WTC11 (cell line): ENCODE measurements at regions not wholly inside any gene's neighbourhood (a gene's known extent, or its start where the extent isn't known, plus 50 kb on each side); places are given as distances from the start of the nearest gene placed in this dataset.

ENCODE experiments used
- ATF3 ChIP-seq: sonication (generic); formaldehyde crosslinking; conservative IDR thresholded peaks from 2 replicates; pipeline ENCODE4 v1.8.1; 2022; ENCODE audit warnings: mild to moderate bottlenecking, missing genetic modification reagents
- CTCF ChIP-seq: fragments of 200-600 bp; IDR thresholded peaks from 2 replicates; pipeline ENCODE4 v1.8.0; 2022; ENCODE audit warnings: antibody characterized with exemption
- ERG ChIP-seq: fragments of 250-450 bp; sonication (Bioruptor Pico); IDR thresholded peaks from 2 replicates; pipeline ENCODE4 v1.8.0; 2021; ENCODE audit warnings: mild to moderate bottlenecking
- FOXP1 ChIP-seq: sonication (generic); formaldehyde crosslinking; IDR thresholded peaks from 2 replicates; pipeline ENCODE4 v1.8.0; 2022; ENCODE audit warnings: missing genetic modification reagents, mild to moderate bottlenecking, moderate library complexity, borderline replicate concordance
- NR1H2 ChIP-seq: sonication (generic); formaldehyde crosslinking; IDR thresholded peaks from 2 replicates; pipeline ENCODE4 v1.9.0; 2021; ENCODE audit warnings: mild to moderate bottlenecking, moderate library complexity, missing genetic modification reagents
- NR2C2 ChIP-seq: sonication (generic); formaldehyde crosslinking; IDR thresholded peaks from 2 replicates; pipeline ENCODE4 v1.8.0; 2022; ENCODE audit warnings: mild to moderate bottlenecking, missing genetic modification reagents
- STAT6 ChIP-seq: sonication (generic); formaldehyde crosslinking; conservative IDR thresholded peaks from 2 replicates; pipeline ENCODE4 v1.8.1; 2023; ENCODE audit warnings: mild to moderate bottlenecking, low read depth, missing genetic modification reagents, moderate library complexity
- ZBTB21 ChIP-seq: sonication (generic); formaldehyde crosslinking; IDR thresholded peaks from 2 replicates; pipeline ENCODE4 v1.8.1; 2023; ENCODE audit warnings: mild to moderate bottlenecking, missing genetic modification reagents, borderline replicate concordance
- TF ChIP-seq, protein P1 (sequence below): sonication (generic); formaldehyde crosslinking; IDR thresholded peaks from 2 replicates; pipeline ENCODE4 v1.8.1; 2022; ENCODE audit warnings: low read depth, missing genetic modification reagents, borderline replicate concordance
- TF ChIP-seq, protein P2 (sequence below): sonication (generic); formaldehyde crosslinking; IDR thresholded peaks from 2 replicates; pipeline ENCODE4 v1.8.1; 2023; ENCODE audit warnings: mild to moderate bottlenecking, missing genetic modification reagents
- TF ChIP-seq, protein P3 (sequence below): sonication (generic); formaldehyde crosslinking; IDR thresholded peaks from 2 replicates; pipeline ENCODE4 v1.8.1; 2022; ENCODE audit warnings: missing genetic modification reagents, borderline replicate concordance

- TF ChIP-seq CTCF = no peak
- TF ChIP-seq, protein P1, sequence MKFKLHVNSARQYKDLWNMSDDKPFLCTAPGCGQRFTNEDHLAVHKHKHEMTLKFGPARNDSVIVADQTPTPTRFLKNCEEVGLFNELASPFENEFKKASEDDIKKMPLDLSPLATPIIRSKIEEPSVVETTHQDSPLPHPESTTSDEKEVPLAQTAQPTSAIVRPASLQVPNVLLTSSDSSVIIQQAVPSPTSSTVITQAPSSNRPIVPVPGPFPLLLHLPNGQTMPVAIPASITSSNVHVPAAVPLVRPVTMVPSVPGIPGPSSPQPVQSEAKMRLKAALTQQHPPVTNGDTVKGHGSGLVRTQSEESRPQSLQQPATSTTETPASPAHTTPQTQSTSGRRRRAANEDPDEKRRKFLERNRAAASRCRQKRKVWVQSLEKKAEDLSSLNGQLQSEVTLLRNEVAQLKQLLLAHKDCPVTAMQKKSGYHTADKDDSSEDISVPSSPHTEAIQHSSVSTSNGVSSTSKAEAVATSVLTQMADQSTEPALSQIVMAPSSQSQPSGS = no peak
- TF ChIP-seq, protein P2, sequence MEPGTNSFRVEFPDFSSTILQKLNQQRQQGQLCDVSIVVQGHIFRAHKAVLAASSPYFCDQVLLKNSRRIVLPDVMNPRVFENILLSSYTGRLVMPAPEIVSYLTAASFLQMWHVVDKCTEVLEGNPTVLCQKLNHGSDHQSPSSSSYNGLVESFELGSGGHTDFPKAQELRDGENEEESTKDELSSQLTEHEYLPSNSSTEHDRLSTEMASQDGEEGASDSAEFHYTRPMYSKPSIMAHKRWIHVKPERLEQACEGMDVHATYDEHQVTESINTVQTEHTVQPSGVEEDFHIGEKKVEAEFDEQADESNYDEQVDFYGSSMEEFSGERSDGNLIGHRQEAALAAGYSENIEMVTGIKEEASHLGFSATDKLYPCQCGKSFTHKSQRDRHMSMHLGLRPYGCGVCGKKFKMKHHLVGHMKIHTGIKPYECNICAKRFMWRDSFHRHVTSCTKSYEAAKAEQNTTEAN (CRISPR knock-in tag) = no peak
- TF ChIP-seq NR1H2 (CRISPR knock-in tag) = no peak
- no peak for TF ChIP-seq ATF3 (CRISPR knock-in tag)
- TF ChIP-seq, protein P3, sequence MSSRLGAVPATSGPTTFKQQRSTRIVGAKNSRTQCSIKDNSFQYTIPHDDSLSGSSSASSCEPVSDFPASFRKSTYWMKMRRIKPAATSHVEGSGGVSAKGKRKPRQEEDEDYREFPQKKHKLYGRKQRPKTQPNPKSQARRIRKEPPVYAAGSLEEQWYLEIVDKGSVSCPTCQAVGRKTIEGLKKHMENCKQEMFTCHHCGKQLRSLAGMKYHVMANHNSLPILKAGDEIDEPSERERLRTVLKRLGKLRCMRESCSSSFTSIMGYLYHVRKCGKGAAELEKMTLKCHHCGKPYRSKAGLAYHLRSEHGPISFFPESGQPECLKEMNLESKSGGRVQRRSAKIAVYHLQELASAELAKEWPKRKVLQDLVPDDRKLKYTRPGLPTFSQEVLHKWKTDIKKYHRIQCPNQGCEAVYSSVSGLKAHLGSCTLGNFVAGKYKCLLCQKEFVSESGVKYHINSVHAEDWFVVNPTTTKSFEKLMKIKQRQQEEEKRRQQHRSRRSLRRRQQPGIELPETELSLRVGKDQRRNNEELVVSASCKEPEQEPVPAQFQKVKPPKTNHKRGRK = no peak
- no peak for TF ChIP-seq NR2C2 (CRISPR knock-in tag)
- TF ChIP-seq ZBTB21 = no peak
- TF ChIP-seq ERG (CRISPR knock-in tag) = no peak
- TF ChIP-seq FOXP1 (CRISPR knock-in tag) = no peak
- TF ChIP-seq STAT6 (CRISPR knock-in tag) = no peak
These were observed 390.6 kb downstream of the PTPRC start for GRCh38 chr1:199029401-199029800.
